Trophoblast cell (in vitro differentiated cells and primary cell): ENCODE measurements at regions not wholly inside any gene's neighbourhood (a gene's known extent, or its start where the extent isn't known, plus 50 kb on each side); places are given as distances from the start of the nearest gene placed in this dataset.

ENCODE experiments used
- DNase-seq, 2 donors: peaks; one replicate each; pipeline ENCODE4 v3.0.0-alpha.2; 2016
- H2AFZ ChIP-seq: 2 replicates; pipeline ENCODE4 v1.6.1; 2013; ENCODE audit warnings: low read length, moderate library complexity, mild to moderate bottlenecking; ENCODE audit not compliant: insufficient read depth, poor library complexity
- H2AK5ac ChIP-seq: 2 replicates; pipeline ENCODE4 v1.6.1; 2013; ENCODE audit warnings: mild to moderate bottlenecking, low read length
- H2BK120ac ChIP-seq: 2 replicates; pipeline ENCODE4 v1.6.1; 2013; ENCODE audit warnings: low read length, mild to moderate bottlenecking, moderate library complexity; ENCODE audit not compliant: insufficient read depth, poor library complexity
- H2BK12ac ChIP-seq: 2 replicates; pipeline ENCODE4 v1.6.1; 2013; ENCODE audit warnings: mild to moderate bottlenecking, low read length, moderate library complexity
- H2BK5ac ChIP-seq: 2 replicates; pipeline ENCODE4 v1.6.1; 2013; ENCODE audit warnings: low read length, low read depth, moderate library complexity, mild to moderate bottlenecking; ENCODE audit not compliant: poor library complexity
- H3K14ac ChIP-seq: 2 replicates; pipeline ENCODE4 v1.6.1; 2013; ENCODE audit warnings: mild to moderate bottlenecking, low read length
- H3K18ac ChIP-seq: 2 replicates; pipeline ENCODE4 v1.6.1; 2013; ENCODE audit warnings: mild to moderate bottlenecking, low read length
- H3K23ac ChIP-seq: 2 replicates; pipeline ENCODE4 v1.6.1; 2013; ENCODE audit warnings: low read length
- H3K27ac ChIP-seq: 2 replicates; pipeline ENCODE4 v1.5.1; 2013; ENCODE audit warnings: low read depth, mild to moderate bottlenecking, inconsistent platforms, low read length, moderate library complexity
- H3K27me3 ChIP-seq: 2 replicates; pipeline ENCODE4 v1.6.1; 2013; ENCODE audit warnings: inconsistent platforms, mild to moderate bottlenecking, low read length, moderate library complexity; ENCODE audit not compliant: insufficient read depth
- H3K36me3 ChIP-seq, 2 experiments: 1 replicate in 1 of 2; 2 replicates in 1 of 2; pipeline ENCODE4 v1.6.1; 2013; ENCODE audit warnings: low read length in 2 of 2, mild to moderate bottlenecking in 2 of 2, moderate library complexity in 1 of 2; ENCODE audit not compliant: insufficient read depth in 2 of 2, control insufficient read depth in 1 of 2
- H3K4ac ChIP-seq: 2 replicates; pipeline ENCODE4 v1.6.1; 2013; ENCODE audit warnings: low read depth, mild to moderate bottlenecking, low read length, moderate library complexity
- H3K4me1 ChIP-seq, 2 experiments: 1 replicate in 1 of 2; 2 replicates in 1 of 2; pipeline ENCODE4 v1.6.1; 2013; ENCODE audit warnings: low read length in 2 of 2, mild to moderate bottlenecking in 2 of 2, moderate library complexity in 1 of 2; ENCODE audit not compliant: insufficient read depth in 2 of 2, control insufficient read depth in 1 of 2
- H3K4me2 ChIP-seq: 2 replicates; pipeline ENCODE4 v1.6.1; 2013; ENCODE audit warnings: inconsistent platforms, mild to moderate bottlenecking, low read length, moderate library complexity
- H3K4me3 ChIP-seq: 2 replicates; pipeline ENCODE4 v1.5.1; 2013; ENCODE audit warnings: mild to moderate bottlenecking, low read depth, low read length, inconsistent platforms
- H3K79me1 ChIP-seq: one replicate; pipeline ENCODE4 v1.6.1; 2013; ENCODE audit warnings: low read length
- H3K79me2 ChIP-seq: 2 replicates; pipeline ENCODE4 v1.6.1; 2013; ENCODE audit warnings: low read length, mild to moderate bottlenecking; ENCODE audit not compliant: control insufficient read depth, insufficient read depth, poor library complexity
- H3K9ac ChIP-seq: 2 replicates; pipeline ENCODE4 v1.6.1; 2013; ENCODE audit warnings: mild to moderate bottlenecking, low read length
- H3K9me3 ChIP-seq: 2 replicates; pipeline ENCODE4 v1.6.1; 2013; ENCODE audit warnings: low read depth, mild to moderate bottlenecking, control low read depth, inconsistent platforms, low read length; ENCODE audit not compliant: insufficient read depth
- H4K12ac ChIP-seq: 2 replicates; pipeline ENCODE4 v1.6.1; 2013; ENCODE audit warnings: low read depth, mild to moderate bottlenecking, low read length, moderate library complexity
- H4K8ac ChIP-seq: 2 replicates; pipeline ENCODE4 v1.6.1; 2013; ENCODE audit warnings: low read depth, mild to moderate bottlenecking, low read length, moderate library complexity
- H4K91ac ChIP-seq: one replicate; pipeline ENCODE4 v1.6.1; 2013; ENCODE audit warnings: low read depth, mild to moderate bottlenecking, low read length, moderate library complexity
- WGBS: extraction: QIAGEN DNeasy Blood & Tissue Kit; methylation state at CpG from one replicate; pipeline ENCODE4 v1.1.7; 2013; ENCODE audit warnings: missing lambda C conversion rate; ENCODE audit not compliant: insufficient read length, insufficient coverage; ENCODE audit errors: extremely low coverage; 5-methylcytosine and 5-hydroxymethylcytosine counted together

DNA sequence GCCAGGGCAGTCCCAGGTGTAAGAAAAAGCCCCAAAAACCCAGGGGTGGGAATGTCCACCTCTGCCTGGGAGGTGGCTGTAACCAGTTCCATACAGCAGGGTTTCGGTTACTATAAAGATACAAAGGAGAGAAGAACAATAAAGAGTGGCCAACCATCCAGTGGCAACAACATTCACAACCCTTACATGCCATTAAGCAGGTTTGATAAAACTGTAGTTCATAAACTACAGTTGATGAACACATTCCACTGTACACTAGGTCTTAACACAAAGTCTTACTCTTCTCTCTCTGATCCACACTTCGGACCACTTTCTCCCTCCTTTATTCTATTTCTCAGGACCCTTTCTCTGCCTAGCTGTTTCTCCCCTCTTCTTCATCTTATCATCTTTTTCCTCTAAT lies 152.0 kb downstream of the TLE3 start:
- no peak overlapping the region for H3K9ac ChIP-seq
- H3K18ac ChIP-seq: no peak overlapping the region
- no peak overlapping the region for H2BK12ac ChIP-seq
- no peaks in the 10 kb centered on the region for H3K9me3 ChIP-seq
- H3K4ac ChIP-seq: no peak overlapping the region
- no peak overlapping the region for H2BK120ac ChIP-seq
- no peak overlapping the region for H3K14ac ChIP-seq
- no peak overlapping the region for H3K4me3 ChIP-seq
- no peak overlapping the region for H3K4me2 ChIP-seq
- no peak overlapping the region for H4K91ac ChIP-seq
- no peak overlapping the region for H3K23ac ChIP-seq
- no peaks in the 10 kb centered on the region for H3K27me3 ChIP-seq
- H2AK5ac ChIP-seq: no peak overlapping the region
- WGBS: no CpG with 5 or more reads among the region's 2 CpGs
- peaks cover 0 to 2% of the 10 kb centered on the region in 2 experiments for H3K36me3 ChIP-seq
- no peak overlapping the region for H4K12ac ChIP-seq
- H2BK5ac ChIP-seq: no peak overlapping the region
- no peaks in the 10 kb centered on the region for H3K79me1 ChIP-seq
- DNase-seq: no peak
- H3K79me2 ChIP-seq: no peaks in the 10 kb centered on the region
- H4K8ac ChIP-seq: no peak overlapping the region
- H3K4me1 ChIP-seq: peaks cover 3 to 5% of the 10 kb centered on the region in 2 experiments
- H2AFZ ChIP-seq: no peak overlapping the region
- no peak overlapping the region for H3K27ac ChIP-seq

GRCh38 chr15:69946870-69947269 lies 150.8 kb downstream of the TLE3 start:
- no peaks in the 10 kb centered on the region for H3K79me1 ChIP-seq
- no peak overlapping the region for H3K4ac ChIP-seq
- H3K18ac ChIP-seq: no peak overlapping the region
- no peak overlapping the region for H3K9ac ChIP-seq
- WGBS: no CpG with 5 or more reads among the region's 4 CpGs
- H4K12ac ChIP-seq: no peak overlapping the region
- H2BK5ac ChIP-seq: no peak overlapping the region
- no peak overlapping the region for H3K14ac ChIP-seq
- no peak overlapping the region for H4K8ac ChIP-seq
- no peaks in the 10 kb centered on the region for H3K79me2 ChIP-seq
- H3K23ac ChIP-seq: no peak overlapping the region
- no peak overlapping the region for H2BK12ac ChIP-seq
- no peak overlapping the region for H2AFZ ChIP-seq
- no peaks in the 10 kb centered on the region for H3K9me3 ChIP-seq
- DNase-seq: no peak
- no peak overlapping the region for H3K4me2 ChIP-seq
- H3K27ac ChIP-seq: no peak overlapping the region
- H2AK5ac ChIP-seq: no peak overlapping the region
- peaks cover 3 to 5% of the 10 kb centered on the region in 2 experiments for H3K4me1 ChIP-seq
- H3K36me3 ChIP-seq: peaks cover 0 to 2% of the 10 kb centered on the region in 2 experiments
- no peak overlapping the region for H2BK120ac ChIP-seq
- no peak overlapping the region for H4K91ac ChIP-seq
- H3K27me3 ChIP-seq: no peaks in the 10 kb centered on the region
- no peak overlapping the region for H3K4me3 ChIP-seq

DNA sequence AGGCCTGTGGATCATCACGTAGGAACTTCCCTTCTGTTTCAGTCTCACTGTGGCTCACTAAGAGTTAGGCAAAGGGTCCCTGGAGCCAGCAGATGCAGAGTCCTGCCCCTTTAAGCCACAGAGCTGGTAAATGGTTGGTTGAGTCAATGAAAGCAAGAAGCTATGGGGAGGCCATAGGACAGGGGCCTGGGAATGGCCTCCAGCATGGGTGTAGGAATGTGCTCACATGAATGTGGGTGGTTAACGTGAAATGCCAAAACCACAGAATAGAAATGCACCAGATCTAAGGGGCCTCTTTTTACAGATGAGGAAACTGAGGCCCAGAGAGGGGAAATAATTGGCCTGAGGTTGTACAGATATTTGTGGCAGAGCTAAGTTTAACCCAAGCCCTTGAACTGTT lies 150.3 kb downstream of the TLE3 start:
- Histone ChIP-seq H3K4me1 (peaks cover 3 to 5% of the 10 kb centered on the region in 2 experiments), H2AK5ac (no peak overlapping the region), H3K36me3 (peaks cover 0 to 2% of the 10 kb centered on the region in 2 experiments)

GRCh38 chr15:69949485-69949884 lies 148.2 kb downstream of the TLE3 start:
- H4K8ac ChIP-seq: no peak overlapping the region
- WGBS: no CpG with 5 or more reads among the region's 7 CpGs
- H3K4me3 ChIP-seq: no peak overlapping the region

More for the DNA sequence above, 150.3 kb downstream of the TLE3 start:
- no peak overlapping the region for H2BK12ac ChIP-seq
- no peak overlapping the region for H4K12ac ChIP-seq
- no peak overlapping the region for H2BK120ac ChIP-seq
- H3K18ac ChIP-seq: no peak overlapping the region
- no peaks in the 10 kb centered on the region for H3K27me3 ChIP-seq
- no peak overlapping the region for H3K27ac ChIP-seq
- H2BK5ac ChIP-seq: no peak overlapping the region
- no peak overlapping the region for H3K14ac ChIP-seq
- no peak overlapping the region for H3K9ac ChIP-seq
- H2AFZ ChIP-seq: no peak overlapping the region
- no peak overlapping the region for H4K8ac ChIP-seq
- no peak overlapping the region for H4K91ac ChIP-seq
- H3K23ac ChIP-seq: no peak overlapping the region
- no peak overlapping the region for H3K4me2 ChIP-seq
- H3K4ac ChIP-seq: no peak overlapping the region
- no peaks in the 10 kb centered on the region for H3K9me3 ChIP-seq
- DNase-seq: peak in 1 of 2 donors; percentile 12
- no peaks in the 10 kb centered on the region for H3K79me2 ChIP-seq
- no peaks in the 10 kb centered on the region for H3K79me1 ChIP-seq
- H3K4me3 ChIP-seq: no peak overlapping the region
- no CpG with 5 or more reads among the region's 2 CpGs for WGBS

More at GRCh38 chr15:69949485-69949884, 148.2 kb downstream of the TLE3 start:
- Histone ChIP-seq H2BK12ac (no peak overlapping the region), H3K4me1 (no peaks in the 10 kb centered on the region), H3K27ac (no peak overlapping the region), H3K18ac (no peak overlapping the region), H4K91ac (peak overlapping the region; percentile 21), H2BK120ac (no peak overlapping the region), H3K4ac (no peak overlapping the region), H3K79me2 (no peaks in the 10 kb centered on the region), H3K79me1 (no peaks in the 10 kb centered on the region), H3K23ac (no peak overlapping the region), H3K9me3 (no peaks in the 10 kb centered on the region), H3K27me3 (no peaks in the 10 kb centered on the region), H3K4me2 (no peak overlapping the region), H3K14ac (no peak overlapping the region), H2AK5ac (no peak overlapping the region), H3K9ac (no peak overlapping the region), H2BK5ac (no peak overlapping the region), H3K36me3 (peaks cover 0 to 2% of the 10 kb centered on the region in 2 experiments), H2AFZ (no peak overlapping the region), H4K12ac (no peak overlapping the region)
- no peak for DNase-seq
